ENCODE measurements at regions not wholly inside any gene's neighbourhood (a gene's known extent, or its start where the extent isn't known, plus 50 kb on each side); places are given as distances from the start of the nearest gene placed in this dataset.

- Histone ChIP-seq H3K4me3 (no peak overlapping the region), H3K27ac (ENCODE audit: low read depth in 1 of 2, low read length in 1 of 2) (no peak overlapping the region), H3K4me1 (ENCODE audit: control insufficient read depth in 5 of 5, insufficient read depth in 5 of 5, low read length in 5 of 5) (no peaks in the 10 kb centered on the region), H3K36me3 (ENCODE audit: control insufficient read depth in 4 of 4, insufficient read depth in 4 of 4, low read length in 4 of 4) (no peaks in the 10 kb centered on the region), H3K27me3 (ENCODE audit: control insufficient read depth in 3 of 3, insufficient read depth in 3 of 3, low read length in 2 of 3) (no peaks in the 10 kb centered on the region), H3K9me3 (ENCODE audit: control insufficient read depth in 4 of 4, insufficient read depth in 3 of 4, low read length in 3 of 4) (no peaks in the 10 kb centered on the region), H3K9ac (ENCODE audit: insufficient read depth in 1 of 2, low read length in 2 of 2) (no peak overlapping the region)
- no peak for DNase-seq
- no peak for ATAC-seq (ENCODE audit: insufficient read depth, low FRiP score)
- no peak for TF ChIP-seq CTCF (IDR thresholded peaks at IDR 0.05; ENCODE audit: control extremely low read depth, extremely low read depth)
Measured at GRCh38 chr2:203591642-203592041, 56.5 kb upstream of the RAPH1 start.

- H3K9ac ChIP-seq (ENCODE audit: insufficient read depth in 1 of 2, low read length in 2 of 2), result no peak overlapping the region
- DNase-seq, result no peak
- no peaks in the 10 kb centered on the region for H3K27me3 ChIP-seq (ENCODE audit: control insufficient read depth in 3 of 3, insufficient read depth in 3 of 3, low read length in 2 of 3)
- H3K9me3 ChIP-seq (ENCODE audit: control insufficient read depth in 4 of 4, insufficient read depth in 3 of 4, low read length in 3 of 4), result no peaks in the 10 kb centered on the region
- ATAC-seq (ENCODE audit: insufficient read depth, low FRiP score), result no peak
- no peak overlapping the region for H3K4me3 ChIP-seq
- WGBS, 2 donors, result 68 to 77% methylated on average over 2 of the region's 2 CpGs
- no peak overlapping the region for H3K27ac ChIP-seq (ENCODE audit: low read depth in 1 of 2, low read length in 1 of 2)
- TF ChIP-seq CTCF (IDR thresholded peaks at IDR 0.05; ENCODE audit: control extremely low read depth, extremely low read depth), result no peak
- H3K36me3 ChIP-seq (ENCODE audit: control insufficient read depth in 4 of 4, insufficient read depth in 4 of 4, low read length in 4 of 4), result no peaks in the 10 kb centered on the region
- no peaks in the 10 kb centered on the region for H3K4me1 ChIP-seq (ENCODE audit: control insufficient read depth in 5 of 5, insufficient read depth in 5 of 5, low read length in 5 of 5)
Measured at GRCh38 chr2:203592470-203592869, 57.4 kb upstream of the RAPH1 start.

GRCh38 chr2:203594541-203594940 is 59.4 kb upstream of the RAPH1 start:
- ATAC-seq (ENCODE audit: insufficient read depth, low FRiP score) (no peak), DNase-seq (no peak)
- Histone ChIP-seq H3K9me3 (ENCODE audit: control insufficient read depth in 4 of 4, insufficient read depth in 3 of 4, low read length in 3 of 4) (no peaks in the 10 kb centered on the region), H3K4me3 (no peak overlapping the region), H3K9ac (ENCODE audit: insufficient read depth in 1 of 2, low read length in 2 of 2) (no peak overlapping the region), H3K27me3 (ENCODE audit: control insufficient read depth in 3 of 3, insufficient read depth in 3 of 3, low read length in 2 of 3) (no peaks in the 10 kb centered on the region), H3K4me1 (ENCODE audit: control insufficient read depth in 5 of 5, insufficient read depth in 5 of 5, low read length in 5 of 5) (no peaks in the 10 kb centered on the region), H3K36me3 (ENCODE audit: control insufficient read depth in 4 of 4, insufficient read depth in 4 of 4, low read length in 4 of 4) (no peaks in the 10 kb centered on the region), H3K27ac (ENCODE audit: low read depth in 1 of 2, low read length in 1 of 2) (no peak overlapping the region)
- TF ChIP-seq CTCF (IDR thresholded peaks at IDR 0.05; ENCODE audit: control extremely low read depth, extremely low read depth), result no peak

GRCh38 chr2:203596183-203596582 is 61.1 kb upstream of the RAPH1 start:
- Histone ChIP-seq H3K27me3 (ENCODE audit: control insufficient read depth in 3 of 3, insufficient read depth in 3 of 3, low read length in 2 of 3) (no peaks in the 10 kb centered on the region), H3K4me1 (ENCODE audit: control insufficient read depth in 5 of 5, insufficient read depth in 5 of 5, low read length in 5 of 5) (no peaks in the 10 kb centered on the region), H3K4me3 (no peak overlapping the region), H3K36me3 (ENCODE audit: control insufficient read depth in 4 of 4, insufficient read depth in 4 of 4, low read length in 4 of 4) (no peaks in the 10 kb centered on the region), H3K27ac (ENCODE audit: low read depth in 1 of 2, low read length in 1 of 2) (no peak overlapping the region), H3K9me3 (ENCODE audit: control insufficient read depth in 4 of 4, insufficient read depth in 3 of 4, low read length in 3 of 4) (no peaks in the 10 kb centered on the region), H3K9ac (ENCODE audit: insufficient read depth in 1 of 2, low read length in 2 of 2) (no peak overlapping the region)
- no peak for DNase-seq
- WGBS, 2 donors, result 80 to 86% methylated on average over 5 of the region's 5 CpGs
- TF ChIP-seq CTCF (IDR thresholded peaks at IDR 0.05; ENCODE audit: control extremely low read depth, extremely low read depth), result no peak
- no peak for ATAC-seq (ENCODE audit: insufficient read depth, low FRiP score)
